GM18499 (cell line): ENCODE measurements at regions not wholly inside any gene's neighbourhood (a gene's known extent, or its start where the extent isn't known, plus 50 kb on each side); places are given as distances from the start of the nearest gene placed in this dataset.

ENCODE experiments used
- ATAC-seq: cut with Tn5 transposase; IDR thresholded peaks from one replicate; pipeline ENCODE4 v1.9.1; 2021; ENCODE audit warnings: moderate number of reproducible peaks; ENCODE audit not compliant: insufficient read depth, unreplicated experiment

GRCh38 chr2:21279525-21279924, 155.8 kb downstream of the TDRD15 start:
- ATAC-seq: no peak

- no peak for ATAC-seq
Measured at GRCh38 chr2:21280793-21281192, 157.0 kb downstream of the TDRD15 start.

GRCh38 chr2:21281384-21281783, 157.6 kb downstream of the TDRD15 start:
- ATAC-seq: no peak

- ATAC-seq: no peak
Measured at GRCh38 chr2:21281791-21282514, 158.2 kb downstream of the TDRD15 start.

GRCh38 chr2:21282515-21282898, 158.7 kb downstream of the TDRD15 start:
- ATAC-seq: no peak

GRCh38 chr2:21288299-21288698, 164.5 kb downstream of the TDRD15 start:
- no peak for ATAC-seq

GRCh38 chr2:21288739-21289520, 165.2 kb downstream of the TDRD15 start:
- ATAC-seq: no peak

GRCh38 chr2:21289551-21289950, 165.8 kb downstream of the TDRD15 start:
- no peak for ATAC-seq

GRCh38 chr2:21289989-21290388, 166.2 kb downstream of the TDRD15 start:
- ATAC-seq: no peak

- no peak for ATAC-seq
Measured at GRCh38 chr2:21291426-21291825, 167.7 kb downstream of the TDRD15 start.

- no peak for ATAC-seq
Measured at GRCh38 chr2:21294446-21294845, 170.7 kb downstream of the TDRD15 start.

GRCh38 chr2:21299411-21299810, 175.6 kb downstream of the TDRD15 start:
- no peak for ATAC-seq

- no peak for ATAC-seq
Measured at GRCh38 chr2:21301871-21302455, 178.2 kb downstream of the TDRD15 start.

GRCh38 chr2:21303876-21304275, 180.1 kb downstream of the TDRD15 start:
- ATAC-seq: no peak

GRCh38 chr2:21305581-21305980, 181.8 kb downstream of the TDRD15 start:
- ATAC-seq: no peak

- ATAC-seq: no peak
Measured at GRCh38 chr2:21306235-21306634, 182.5 kb downstream of the TDRD15 start.

GRCh38 chr2:21307037-21307436, 183.3 kb downstream of the TDRD15 start:
- no peak for ATAC-seq

- no peak for ATAC-seq
Measured at GRCh38 chr2:21310493-21310892, 186.7 kb downstream of the TDRD15 start.

GRCh38 chr2:21314322-21314835, 190.6 kb downstream of the TDRD15 start:
- ATAC-seq: no peak

GRCh38 chr2:21317131-21317530, 193.4 kb downstream of the TDRD15 start:
- ATAC-seq: no peak

GRCh38 chr2:21318263-21318662, 194.5 kb downstream of the TDRD15 start:
- no peak for ATAC-seq
